ENCODE measurements at regions not wholly inside any gene's neighbourhood (a gene's known extent, or its start where the extent isn't known, plus 50 kb on each side); places are given as distances from the start of the nearest gene placed in this dataset.
"Not testable (repeated sequence)": the region's sequence is repeated elsewhere in the genome, so short reads cannot be mapped to it uniquely, and the experiment has no call there.

- intact Hi-C loops (cut with micrococcal nuclease): no loop called here
Observed at GRCh38 chr18:8882632-8883408, 177.5 kb downstream of the MTCL1 start.

- intact Hi-C loops (cut with micrococcal nuclease): no loop called here
Observed at GRCh38 chr18:8883409-8883668, 178.0 kb downstream of the MTCL1 start.

GRCh38 chr18:8887877-8888276 is 182.5 kb downstream of the MTCL1 start:
- intact Hi-C loops (cut with micrococcal nuclease): not testable (repeated sequence)

DNA sequence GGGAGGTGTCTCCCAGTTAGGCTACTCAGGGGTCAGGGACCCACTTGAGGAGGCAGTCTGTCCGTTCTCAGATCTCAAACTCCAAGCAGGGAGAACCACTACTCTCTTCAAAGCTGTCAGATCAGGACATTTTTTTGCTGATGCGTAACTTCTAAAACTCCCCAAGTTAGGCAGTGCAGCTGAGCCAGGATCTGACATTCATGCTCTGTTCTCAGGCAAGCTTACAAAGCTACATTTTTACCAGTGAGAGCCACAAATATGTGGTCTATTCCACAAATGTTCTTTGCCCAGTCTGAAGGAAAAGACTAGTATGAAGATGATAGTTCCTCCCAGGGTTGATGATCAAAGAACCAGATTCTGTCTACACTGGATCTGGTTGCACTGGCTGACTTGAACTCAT is 184.1 kb downstream of the MTCL1 start:
- intact Hi-C loops (cut with micrococcal nuclease): no loop called here

DNA sequence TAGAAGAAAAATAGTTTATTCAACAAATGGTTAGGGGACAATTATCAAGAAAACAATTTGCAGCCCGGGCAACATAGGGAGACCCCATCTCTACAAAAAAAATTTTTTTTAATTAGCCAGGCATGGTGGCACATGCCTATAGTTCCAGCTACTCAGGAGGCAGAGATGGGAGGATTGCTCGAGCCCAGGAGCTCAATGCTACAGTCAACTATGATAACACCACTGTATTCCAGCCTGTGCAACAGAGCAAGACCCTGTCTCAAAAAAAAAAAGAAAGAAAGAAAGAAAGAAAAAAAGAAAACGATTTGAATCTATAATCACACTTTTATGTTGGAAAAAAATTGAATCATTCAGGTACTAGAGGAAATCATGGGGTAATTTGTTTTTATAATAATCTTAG is 185.1 kb downstream of the MTCL1 start:
- intact Hi-C loops (cut with micrococcal nuclease): not testable (repeated sequence)

DNA sequence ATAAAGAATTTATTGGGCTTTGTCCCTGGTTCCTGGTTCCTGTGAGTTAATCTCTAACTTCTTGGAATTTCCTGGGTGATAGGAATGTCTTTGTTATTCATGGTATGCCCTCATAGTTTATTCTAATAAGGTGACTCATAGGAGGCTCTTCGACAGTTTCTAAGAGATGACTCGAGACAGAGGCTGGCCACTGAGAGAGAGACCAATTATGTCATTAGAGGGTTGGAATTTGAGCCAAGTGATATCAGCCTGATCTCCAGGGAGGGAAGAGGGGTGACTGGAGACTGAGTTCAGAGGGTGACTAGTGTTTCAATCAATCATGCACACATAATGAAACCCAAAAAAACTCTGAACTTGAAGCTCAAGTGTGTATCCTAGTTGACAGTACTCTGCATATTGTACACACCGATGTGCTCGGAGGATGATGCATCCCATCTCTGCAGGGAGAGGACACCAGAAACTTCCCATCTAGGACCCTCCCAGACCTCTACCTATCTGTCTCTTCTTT is 185.7 kb downstream of the MTCL1 start:
- intact Hi-C loops (cut with micrococcal nuclease): no loop called here

GRCh38 chr18:8893221-8893620 is 187.9 kb downstream of the MTCL1 start:
- intact Hi-C loops (cut with micrococcal nuclease): no loop called here

- intact Hi-C loops (cut with micrococcal nuclease): no loop called here
Observed at GRCh38 chr18:8893628-8894231, 188.4 kb downstream of the MTCL1 start.

- intact Hi-C loops (cut with micrococcal nuclease): no loop called here
Observed at GRCh38 chr18:8894823-8895222, 189.5 kb downstream of the MTCL1 start.

DNA sequence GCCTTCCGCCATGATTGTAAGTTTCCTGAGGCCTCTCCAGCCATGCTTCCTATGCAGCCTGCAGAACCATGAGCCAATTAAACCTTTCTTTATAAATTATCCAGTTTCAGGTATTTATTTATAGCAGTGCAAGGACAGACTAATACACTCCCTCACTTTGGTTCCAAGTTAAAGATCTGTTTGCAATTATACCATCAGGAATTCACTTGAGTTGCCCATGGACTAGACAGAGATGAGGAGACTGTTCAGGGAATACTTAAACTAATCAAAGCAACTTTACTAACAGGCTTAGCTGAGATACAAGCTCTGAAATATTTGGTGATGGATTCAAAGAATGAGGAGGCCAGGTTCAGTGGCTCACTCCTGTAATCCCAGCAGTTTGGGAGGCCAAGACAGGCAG is 190.0 kb downstream of the MTCL1 start:
- intact Hi-C loops (cut with micrococcal nuclease): no loop called here

- intact Hi-C loops (cut with micrococcal nuclease): no loop called here
Observed at GRCh38 chr18:8895987-8896619, 190.7 kb downstream of the MTCL1 start.

DNA sequence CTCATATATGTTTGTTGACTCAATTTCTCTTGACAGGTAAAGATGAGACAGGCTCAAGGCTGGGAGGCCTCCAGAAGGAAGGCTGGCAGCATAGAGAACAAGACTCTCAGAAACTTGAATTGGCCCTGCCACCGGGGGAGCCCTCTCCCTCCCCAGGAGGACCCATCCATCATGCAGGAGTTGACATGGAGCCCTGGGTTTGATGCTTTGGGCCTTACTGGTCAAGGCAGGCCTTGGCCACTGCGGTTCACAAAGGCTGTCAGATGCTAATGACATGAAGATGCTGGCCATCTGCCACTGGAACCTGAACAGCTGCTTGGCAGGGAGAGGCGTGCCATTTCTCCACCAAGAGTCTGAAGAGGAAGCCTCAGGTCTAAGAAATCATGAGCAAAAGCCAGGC is 193.6 kb downstream of the MTCL1 start:
- intact Hi-C loops (cut with micrococcal nuclease): no loop called here

DNA sequence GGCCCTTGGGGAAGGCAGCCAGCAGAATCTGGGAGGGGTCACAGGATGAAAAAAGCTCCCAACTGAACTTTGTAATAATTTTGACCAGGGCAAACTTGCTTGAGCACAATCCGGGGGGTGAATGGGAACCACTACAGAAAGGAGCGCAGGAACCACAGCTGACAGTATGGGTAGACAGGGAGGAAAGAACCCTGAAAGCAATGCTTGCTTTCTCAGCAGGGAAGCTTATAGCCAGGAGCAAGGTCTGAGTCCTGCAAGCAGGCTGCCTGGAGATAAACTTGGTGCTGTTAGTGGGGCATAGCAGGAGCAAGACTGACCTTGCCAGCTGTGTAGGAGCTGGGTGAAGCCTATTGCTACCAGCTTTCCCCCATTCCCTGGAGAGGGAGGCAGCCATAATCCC is 195.2 kb downstream of the MTCL1 start:
- intact Hi-C loops (cut with micrococcal nuclease): no loop called here

DNA sequence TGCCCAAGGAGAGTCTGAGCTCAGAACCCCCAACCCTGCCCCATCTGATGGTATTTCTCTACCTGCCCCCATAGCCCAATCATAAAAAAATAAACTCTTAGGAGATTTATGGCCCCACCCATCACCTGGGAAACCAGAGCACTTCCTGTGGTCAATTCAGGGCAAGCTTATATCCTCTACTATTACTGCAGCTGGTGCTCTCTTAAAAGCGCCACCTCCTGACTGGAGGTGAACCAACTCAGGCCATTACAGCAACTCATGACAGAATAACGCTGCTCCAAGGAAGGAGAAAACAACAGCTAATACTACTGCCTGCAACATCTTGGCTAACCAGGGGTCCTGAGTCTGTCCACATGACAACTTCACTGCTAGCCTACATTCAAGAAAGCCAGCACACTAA is 195.7 kb downstream of the MTCL1 start:
- intact Hi-C loops (cut with micrococcal nuclease): no loop called here

DNA sequence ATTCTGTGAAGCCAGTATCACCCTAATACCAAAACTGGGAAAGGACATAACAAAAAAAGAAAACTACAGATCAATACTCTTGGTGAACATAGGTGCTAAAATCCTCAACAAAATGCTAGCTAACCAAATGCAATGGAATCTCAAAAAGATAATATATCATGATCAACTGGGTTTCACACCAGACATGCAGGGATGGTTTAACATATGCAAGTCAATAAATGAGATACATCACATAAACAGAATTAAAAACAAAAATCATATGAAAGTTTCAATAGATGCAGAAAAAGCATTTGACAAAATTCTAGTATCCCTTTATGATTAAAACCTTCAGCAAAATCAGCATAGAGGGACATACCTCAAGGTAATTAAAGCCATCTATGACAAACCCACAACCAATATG is 198.2 kb upstream of the NDUFV2 start:
- intact Hi-C loops (cut with micrococcal nuclease): no loop called here

DNA sequence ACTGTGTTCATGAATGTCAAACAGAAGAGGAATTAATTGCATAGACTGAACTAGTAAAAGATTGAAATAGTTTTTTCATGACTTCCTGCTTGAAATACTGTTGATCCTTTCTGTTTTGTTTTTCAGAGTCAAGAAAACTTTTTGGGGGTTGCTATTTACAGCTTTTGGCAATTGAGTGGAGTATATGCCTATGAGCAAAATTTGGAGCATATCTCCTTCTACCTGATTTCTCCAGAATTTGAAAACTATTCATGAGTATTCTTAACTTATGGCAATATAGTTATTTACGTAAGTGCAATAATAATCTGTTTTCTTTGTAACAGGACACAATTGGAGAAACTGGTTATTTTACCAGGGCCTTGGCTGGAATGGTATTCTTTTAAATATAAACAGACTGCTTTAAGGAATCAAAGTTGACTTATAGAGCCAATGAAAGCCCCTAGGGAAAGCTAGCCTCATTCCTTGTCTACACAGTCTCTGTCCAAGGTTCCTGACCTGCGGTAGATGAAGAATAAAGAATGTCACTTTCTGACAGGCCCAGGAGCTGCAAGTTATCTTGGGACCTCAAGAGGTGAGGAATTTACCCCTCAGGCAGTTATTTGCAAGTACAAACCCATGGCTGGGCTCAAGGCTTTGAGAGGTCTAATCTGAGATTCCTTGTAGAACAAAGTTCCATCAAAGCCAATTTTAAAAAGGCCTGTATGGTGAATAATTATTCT is 193.5 kb upstream of the NDUFV2 start:
- intact Hi-C loops (cut with micrococcal nuclease): no loop called here

DNA sequence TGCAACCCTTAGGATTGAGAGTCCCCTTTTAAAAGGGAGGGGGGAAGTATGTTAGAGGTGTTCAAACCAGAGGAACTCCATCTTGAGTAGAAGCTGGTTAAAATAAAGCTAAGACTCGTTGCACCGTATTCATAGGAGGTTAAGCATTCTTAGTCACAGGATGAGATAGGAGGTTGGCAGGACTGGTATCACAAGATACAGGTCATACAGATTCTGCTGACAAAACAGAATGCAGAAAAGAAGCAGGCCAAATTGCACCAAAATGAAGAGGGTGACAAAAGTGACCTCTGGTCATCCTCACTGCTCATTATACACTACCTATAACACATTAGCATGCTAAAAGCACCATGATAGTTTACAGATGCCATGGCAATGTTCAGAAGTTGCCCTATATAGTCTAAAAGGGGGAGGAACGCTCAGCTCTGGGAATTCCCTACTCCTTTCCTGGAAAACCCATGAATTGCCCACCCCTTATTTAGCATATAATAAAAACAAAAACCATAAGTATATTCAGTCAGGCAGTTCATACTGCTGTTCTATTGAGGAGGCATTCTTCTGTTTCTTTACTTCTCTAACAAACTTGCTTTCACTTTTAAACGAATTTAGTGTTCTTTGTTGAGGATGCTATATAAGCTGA is 192.2 kb upstream of the NDUFV2 start:
- intact Hi-C loops (cut with micrococcal nuclease): no loop called here

DNA sequence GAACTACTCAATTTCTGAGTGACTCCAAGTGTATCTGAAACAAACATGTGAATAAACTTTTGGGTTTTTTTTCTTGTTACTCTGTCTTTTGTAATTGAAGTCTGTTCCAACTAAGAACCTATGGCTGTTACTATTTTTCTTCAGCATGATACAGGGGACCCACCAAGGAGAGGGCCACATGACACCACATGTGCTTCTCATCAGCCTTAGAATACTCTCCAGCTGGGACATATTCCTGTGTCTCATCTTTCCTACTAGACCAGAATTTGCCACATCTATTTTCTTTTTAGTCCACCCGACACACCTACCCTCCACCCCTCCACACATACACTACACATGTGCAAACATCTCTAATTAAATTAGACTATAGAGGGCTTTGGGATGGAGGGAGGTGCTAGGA is 191.7 kb upstream of the NDUFV2 start:
- intact Hi-C loops (cut with micrococcal nuclease): no loop called here

DNA sequence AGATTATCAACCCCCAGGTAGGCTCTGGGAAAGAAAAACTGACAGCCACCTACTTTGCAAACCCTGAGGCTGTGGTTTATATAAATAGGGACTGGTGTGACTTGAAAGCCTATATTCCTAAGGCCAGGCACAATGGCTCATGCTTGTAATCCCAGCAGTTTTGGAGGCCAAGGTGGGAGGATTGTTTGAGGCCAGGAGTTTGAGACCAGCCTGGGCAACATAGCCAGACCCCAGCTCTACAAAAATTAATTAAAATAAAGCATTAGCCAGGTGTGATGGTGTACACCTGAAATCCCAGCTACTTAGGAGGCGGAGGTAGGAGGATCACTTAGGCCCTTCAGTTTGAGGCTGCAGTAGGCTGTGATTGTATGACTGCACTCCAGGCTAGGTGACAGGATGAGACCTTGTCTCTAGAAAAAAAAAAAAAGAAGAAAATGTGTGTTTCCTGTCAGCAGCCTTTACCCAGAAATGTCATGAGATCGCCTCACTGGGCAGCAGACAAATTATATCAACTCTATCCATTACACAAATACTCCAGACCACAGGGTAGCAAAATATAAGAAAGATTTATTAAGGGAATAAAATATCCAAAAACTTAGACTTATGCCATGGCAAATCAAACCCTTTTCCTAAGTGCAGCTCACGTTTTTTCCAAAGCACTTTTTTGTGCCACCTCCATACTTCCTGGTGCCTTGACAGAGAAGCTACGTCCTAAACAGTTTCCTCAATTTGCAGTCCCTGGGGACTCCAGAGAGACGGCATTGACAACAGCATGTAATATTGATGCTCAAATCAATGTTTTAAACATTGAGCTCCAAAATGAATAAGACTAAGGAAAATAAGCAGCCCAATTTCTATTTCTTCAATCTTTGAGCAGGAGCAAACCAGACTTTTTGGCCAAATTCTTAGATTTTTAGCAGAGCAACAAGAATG is 190.8 kb upstream of the NDUFV2 start:
- intact Hi-C loops (cut with micrococcal nuclease): no loop called here
